ENCODE measurements at regions not wholly inside any gene's neighbourhood (a gene's known extent, or its start where the extent isn't known, plus 50 kb on each side); places are given as distances from the start of the nearest gene placed in this dataset.
"Not testable (repeated sequence)": the region's sequence is repeated elsewhere in the genome, so short reads cannot be mapped to it uniquely, and the experiment has no call there.

DNA sequence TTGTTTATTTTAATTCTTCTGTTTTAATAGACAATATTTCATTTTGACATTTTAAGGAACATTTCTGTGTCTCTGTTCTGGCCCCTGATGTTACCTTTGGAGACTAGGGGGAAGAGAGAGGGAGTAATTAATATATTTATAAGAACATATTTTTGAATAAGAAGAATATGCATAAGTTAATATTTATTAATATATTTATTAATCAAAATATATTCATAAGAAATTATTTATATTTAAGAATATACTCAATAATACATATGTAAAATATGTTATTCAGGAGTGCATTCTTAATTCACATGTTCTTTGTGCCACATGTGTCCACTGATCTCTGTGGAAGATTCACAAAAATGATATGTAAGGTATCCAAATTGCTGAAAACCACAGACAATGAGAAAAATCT lies 1687.7 kb downstream of the SPATA31A7 start:
- H3K9me2 ChIP-seq (replicated peaks; ENCODE audit: insufficient read depth, low read length); H4K20me1 ChIP-seq (ENCODE audit: low read depth, low read length); H3K27me3 ChIP-seq (ENCODE audit: low read length); H3K36me3 ChIP-seq (ENCODE audit: low read length); H3F3A ChIP-seq (ENCODE audit: insufficient read depth); H3K4me3 ChIP-seq (ENCODE audit: insufficient read depth, low read length, poor library complexity, severe bottlenecking); H3K4me2 ChIP-seq (ENCODE audit: low read depth, low read length, poor library complexity, severe bottlenecking); H3K9me3 ChIP-seq (ENCODE audit: insufficient read depth, low read length); H3K79me2 ChIP-seq (ENCODE audit: insufficient read depth, low read length); H3K27ac ChIP-seq (ENCODE audit: low read depth, low read length); H2AFZ ChIP-seq (ENCODE audit: low read depth, low read length, severe bottlenecking); H3K9ac ChIP-seq (ENCODE audit: low read length): not testable (repeated sequence)

DNA sequence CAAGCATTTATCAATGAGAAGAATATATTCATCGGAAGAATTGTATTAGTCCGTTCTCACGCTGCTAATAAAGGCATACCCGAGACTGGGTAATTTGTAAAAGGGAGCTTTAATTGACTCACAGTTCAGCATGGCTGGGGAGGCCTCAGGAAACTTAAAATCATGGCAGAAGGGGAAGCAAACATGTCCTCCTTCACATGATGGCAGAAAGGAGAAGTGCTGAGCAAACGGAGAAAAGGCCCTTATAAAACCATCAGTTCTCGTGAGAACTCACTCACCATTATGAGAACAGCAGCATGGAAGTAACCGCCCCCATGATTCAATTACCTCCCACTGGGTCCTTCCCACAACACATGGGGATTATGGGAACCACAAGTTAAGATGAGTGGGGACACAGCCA lies 1688.2 kb downstream of the SPATA31A7 start:
- not testable (repeated sequence) for H3K9me2 ChIP-seq (replicated peaks; ENCODE audit: insufficient read depth, low read length); H2AFZ ChIP-seq (ENCODE audit: low read depth, low read length, severe bottlenecking); H3K79me2 ChIP-seq (ENCODE audit: insufficient read depth, low read length); H3F3A ChIP-seq (ENCODE audit: insufficient read depth); H3K4me2 ChIP-seq (ENCODE audit: low read depth, low read length, poor library complexity, severe bottlenecking); H3K9me3 ChIP-seq (ENCODE audit: insufficient read depth, low read length); H3K4me3 ChIP-seq (ENCODE audit: insufficient read depth, low read length, poor library complexity, severe bottlenecking); H4K20me1 ChIP-seq (ENCODE audit: low read depth, low read length); H3K36me3 ChIP-seq (ENCODE audit: low read length); H3K9ac ChIP-seq (ENCODE audit: low read length); H3K27me3 ChIP-seq (ENCODE audit: low read length); H3K27ac ChIP-seq (ENCODE audit: low read depth, low read length)

DNA sequence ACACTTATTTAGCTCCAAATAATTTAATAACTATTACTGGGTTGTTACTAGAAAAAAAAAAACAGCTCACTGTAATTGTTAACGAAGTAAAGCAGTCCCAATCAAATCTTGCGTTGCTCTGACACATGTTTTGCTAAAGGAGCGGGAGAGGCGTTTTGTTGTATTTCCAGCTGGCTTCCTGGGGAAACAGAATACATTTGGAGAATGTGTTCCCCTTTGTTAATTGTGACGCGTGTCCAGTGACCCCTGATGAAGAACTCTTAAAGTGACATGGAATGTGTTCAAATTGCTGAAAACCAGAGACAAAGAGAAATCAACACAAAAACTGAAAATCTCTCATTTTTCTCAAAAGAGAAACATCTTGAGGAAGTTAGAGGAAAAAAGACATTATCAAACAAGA lies 1690.6 kb downstream of the SPATA31A7 start:
- not testable (repeated sequence) for H3K9ac ChIP-seq (ENCODE audit: low read length); H3K27me3 ChIP-seq (ENCODE audit: low read length)

GRCh38 chr9:62880971-62881370 lies 1691.1 kb downstream of the SPATA31A7 start:
- not testable (repeated sequence) for H3K79me2 ChIP-seq (ENCODE audit: insufficient read depth, low read length); H3F3A ChIP-seq (ENCODE audit: insufficient read depth); H3K36me3 ChIP-seq (ENCODE audit: low read length); H3K9ac ChIP-seq (ENCODE audit: low read length); H3K27me3 ChIP-seq (ENCODE audit: low read length); H3K4me3 ChIP-seq (ENCODE audit: insufficient read depth, low read length, poor library complexity, severe bottlenecking); H4K20me1 ChIP-seq (ENCODE audit: low read depth, low read length); H3K4me2 ChIP-seq (ENCODE audit: low read depth, low read length, poor library complexity, severe bottlenecking); H3K9me2 ChIP-seq (replicated peaks; ENCODE audit: insufficient read depth, low read length); H3K27ac ChIP-seq (ENCODE audit: low read depth, low read length); H3K9me3 ChIP-seq (ENCODE audit: insufficient read depth, low read length); H2AFZ ChIP-seq (ENCODE audit: low read depth, low read length, severe bottlenecking)

More for the DNA sequence above, 1690.6 kb downstream of the SPATA31A7 start:
- not testable (repeated sequence) for H3K9me3 ChIP-seq (ENCODE audit: insufficient read depth, low read length); H3K79me2 ChIP-seq (ENCODE audit: insufficient read depth, low read length); H3K4me3 ChIP-seq (ENCODE audit: insufficient read depth, low read length, poor library complexity, severe bottlenecking); H3F3A ChIP-seq (ENCODE audit: insufficient read depth); H3K27ac ChIP-seq (ENCODE audit: low read depth, low read length); H3K4me2 ChIP-seq (ENCODE audit: low read depth, low read length, poor library complexity, severe bottlenecking); H4K20me1 ChIP-seq (ENCODE audit: low read depth, low read length); H3K9me2 ChIP-seq (replicated peaks; ENCODE audit: insufficient read depth, low read length); H2AFZ ChIP-seq (ENCODE audit: low read depth, low read length, severe bottlenecking); H3K36me3 ChIP-seq (ENCODE audit: low read length)

GRCh38 chr9:62881811-62882210 lies 1692.0 kb downstream of the SPATA31A7 start:
- H4K20me1 ChIP-seq (ENCODE audit: low read depth, low read length); H3K9ac ChIP-seq (ENCODE audit: low read length); H3F3A ChIP-seq (ENCODE audit: insufficient read depth); H3K4me3 ChIP-seq (ENCODE audit: insufficient read depth, low read length, poor library complexity, severe bottlenecking); H3K9me2 ChIP-seq (replicated peaks; ENCODE audit: insufficient read depth, low read length); H3K4me2 ChIP-seq (ENCODE audit: low read depth, low read length, poor library complexity, severe bottlenecking); H3K79me2 ChIP-seq (ENCODE audit: insufficient read depth, low read length); H3K27me3 ChIP-seq (ENCODE audit: low read length); H3K36me3 ChIP-seq (ENCODE audit: low read length); H2AFZ ChIP-seq (ENCODE audit: low read depth, low read length, severe bottlenecking); H3K9me3 ChIP-seq (ENCODE audit: insufficient read depth, low read length); H3K27ac ChIP-seq (ENCODE audit: low read depth, low read length): not testable (repeated sequence)

DNA sequence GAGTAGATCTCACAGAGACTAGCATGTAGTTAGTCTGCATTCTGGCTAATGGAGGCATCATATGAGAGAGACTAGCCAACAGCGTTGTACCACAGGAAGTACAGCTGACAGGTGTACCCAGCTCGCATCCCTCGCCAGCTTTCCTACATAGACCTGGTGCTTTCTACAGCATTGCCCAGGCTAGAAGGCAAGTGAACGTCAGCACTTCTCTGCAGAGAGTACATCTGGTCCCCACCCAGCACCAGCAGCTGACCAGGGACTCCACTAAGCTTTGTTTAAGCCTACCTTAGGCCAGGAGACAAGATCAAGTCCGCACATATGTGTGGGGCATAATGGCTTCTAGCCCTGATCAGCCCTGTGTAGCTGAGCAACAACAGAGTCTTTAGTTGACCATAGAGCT lies 1692.9 kb downstream of the SPATA31A7 start:
- not testable (repeated sequence) for H3K9me3 ChIP-seq (ENCODE audit: insufficient read depth, low read length); H3K79me2 ChIP-seq (ENCODE audit: insufficient read depth, low read length); H3K9ac ChIP-seq (ENCODE audit: low read length); H3K4me2 ChIP-seq (ENCODE audit: low read depth, low read length, poor library complexity, severe bottlenecking); H3K27ac ChIP-seq (ENCODE audit: low read depth, low read length); H3K27me3 ChIP-seq (ENCODE audit: low read length); H2AFZ ChIP-seq (ENCODE audit: low read depth, low read length, severe bottlenecking); H3K9me2 ChIP-seq (replicated peaks; ENCODE audit: insufficient read depth, low read length); H4K20me1 ChIP-seq (ENCODE audit: low read depth, low read length); H3K36me3 ChIP-seq (ENCODE audit: low read length); H3F3A ChIP-seq (ENCODE audit: insufficient read depth); H3K4me3 ChIP-seq (ENCODE audit: insufficient read depth, low read length, poor library complexity, severe bottlenecking)

GRCh38 chr9:62896692-62897091 lies 1706.9 kb downstream of the SPATA31A7 start:
- not testable (repeated sequence) for H3K9ac ChIP-seq (ENCODE audit: low read length); H3K9me2 ChIP-seq (replicated peaks; ENCODE audit: insufficient read depth, low read length); H4K20me1 ChIP-seq (ENCODE audit: low read depth, low read length); H3K4me3 ChIP-seq (ENCODE audit: insufficient read depth, low read length, poor library complexity, severe bottlenecking); H3K27me3 ChIP-seq (ENCODE audit: low read length); H2AFZ ChIP-seq (ENCODE audit: low read depth, low read length, severe bottlenecking); H3K79me2 ChIP-seq (ENCODE audit: insufficient read depth, low read length); H3K27ac ChIP-seq (ENCODE audit: low read depth, low read length); H3K36me3 ChIP-seq (ENCODE audit: low read length); H3K9me3 ChIP-seq (ENCODE audit: insufficient read depth, low read length); H3K4me2 ChIP-seq (ENCODE audit: low read depth, low read length, poor library complexity, severe bottlenecking); H3F3A ChIP-seq (ENCODE audit: insufficient read depth)

- not testable (repeated sequence) for H2AFZ ChIP-seq (ENCODE audit: low read depth, low read length, severe bottlenecking); H3K4me3 ChIP-seq (ENCODE audit: insufficient read depth, low read length, poor library complexity, severe bottlenecking); H3F3A ChIP-seq (ENCODE audit: insufficient read depth); H4K20me1 ChIP-seq (ENCODE audit: low read depth, low read length); H3K79me2 ChIP-seq (ENCODE audit: insufficient read depth, low read length); H3K27ac ChIP-seq (ENCODE audit: low read depth, low read length); H3K9me2 ChIP-seq (replicated peaks; ENCODE audit: insufficient read depth, low read length); H3K9me3 ChIP-seq (ENCODE audit: insufficient read depth, low read length); H3K36me3 ChIP-seq (ENCODE audit: low read length); H3K27me3 ChIP-seq (ENCODE audit: low read length)
- Histone ChIP-seq H3K4me2 (ENCODE audit: low read depth, low read length, poor library complexity, severe bottlenecking) (peak overlapping the region; percentile 34), H3K9ac (ENCODE audit: low read length) (peak overlapping the region; percentile 39; the same call in 1 of the 2 replicates)
These were observed 1707.8 kb downstream of the SPATA31A7 start for GRCh38 chr9:62897411-62898225.

All from SU-DHL-6 (cell line).